Ovary (tissue), 7 donors: ENCODE measurements at regions not wholly inside any gene's neighbourhood (a gene's known extent, or its start where the extent isn't known, plus 50 kb on each side); places are given as distances from the start of the nearest gene placed in this dataset.
A peak's percentile ranks its signal among the peaks of the same experiment; 100 is the strongest.

Experiments used
- DNase-seq, 5 donors: peaks; one replicate each; pipeline ENCODE4 v3.0.0-alpha.2; 2019 to 2020
- H3K27ac ChIP-seq, 2 donors: fragments of 200-600 bp; one replicate each; pipeline versions ENCODE4 v1.5.1 to v1.8.0; 2019 to 2022
- H3K27me3 ChIP-seq: fragments of 200-600 bp; one replicate; pipeline ENCODE4 v1.8.0; 2022
- H3K36me3 ChIP-seq: fragments of 200-600 bp; sonication (generic); one replicate; pipeline ENCODE4 v1.5.1; 2019
- H3K4me1 ChIP-seq: one replicate; pipeline ENCODE4 v1.8.1; 2013; ENCODE audit warnings: mild to moderate bottlenecking, moderate library complexity; ENCODE audit not compliant: insufficient read depth
- H3K4me3 ChIP-seq: fragments of 200-600 bp; sonication (generic); one replicate; pipeline ENCODE4 v1.5.1; 2017
- H3K9me3 ChIP-seq, 2 donors: fragments of 200-600 bp in 1 of 2; sonication (generic) in 1 of 2; one replicate each; pipeline versions ENCODE4 v1.5.1 to v1.8.1; 2013 to 2019; ENCODE audit warnings: mild to moderate bottlenecking in 1 of 2, moderate library complexity in 1 of 2
- EP300 ChIP-seq: sonication (generic); formaldehyde crosslinking; IDR thresholded peaks from one replicate; pipeline ENCODE4 v1.6.1; 2017; ENCODE audit warnings: antibody characterized with exemption
- POLR2A ChIP-seq: fragments of 450-650 bp; IDR thresholded peaks from one replicate; pipeline ENCODE4 v1.6.1; 2017; ENCODE audit warnings: antibody characterized with exemption, mild to moderate bottlenecking, moderate library complexity
- WGBS, 3 donors: extraction: QIAGEN DNeasy Blood & Tissue Kit in 1 of 3; methylation state at CpG; one replicate each; pipeline versions ENCODE4 v1.1.5 to v1.1.7; 2013 to 2017; 5-methylcytosine and 5-hydroxymethylcytosine counted together
- intact Hi-C, 4 donors: fragments of 100-400 bp; cut with DNase I; formaldehyde crosslinking; loops; one replicate each; pipeline versions ENCODE4 v1.11.0 to v1.15.1; 2022 to 2023
- TF ChIP-seq, protein P1 (sequence below), 3 donors: fragments of 450-650 bp in 2 of 3; fragments of 200-600 bp in 1 of 3; IDR thresholded peaks; one replicate each; pipeline versions ENCODE4 v1.5.1 to v1.8.0; 2016 to 2022; ENCODE audit warnings: antibody characterized with exemption in 3 of 3, mild to moderate bottlenecking in 1 of 3
- donor health status: DM: no; HTN: no; CAD: no; lungs with moderate emphysema.
- donor health status: DM: no; HTN: no; CAD: no.
- donor health status: Bipolar disorder and iron deficiency.
- donor health status: DM: no; HTN: no; CAD: no.
- donor health status: DM: yes; HTN: yes; CAD: no.

DNA sequence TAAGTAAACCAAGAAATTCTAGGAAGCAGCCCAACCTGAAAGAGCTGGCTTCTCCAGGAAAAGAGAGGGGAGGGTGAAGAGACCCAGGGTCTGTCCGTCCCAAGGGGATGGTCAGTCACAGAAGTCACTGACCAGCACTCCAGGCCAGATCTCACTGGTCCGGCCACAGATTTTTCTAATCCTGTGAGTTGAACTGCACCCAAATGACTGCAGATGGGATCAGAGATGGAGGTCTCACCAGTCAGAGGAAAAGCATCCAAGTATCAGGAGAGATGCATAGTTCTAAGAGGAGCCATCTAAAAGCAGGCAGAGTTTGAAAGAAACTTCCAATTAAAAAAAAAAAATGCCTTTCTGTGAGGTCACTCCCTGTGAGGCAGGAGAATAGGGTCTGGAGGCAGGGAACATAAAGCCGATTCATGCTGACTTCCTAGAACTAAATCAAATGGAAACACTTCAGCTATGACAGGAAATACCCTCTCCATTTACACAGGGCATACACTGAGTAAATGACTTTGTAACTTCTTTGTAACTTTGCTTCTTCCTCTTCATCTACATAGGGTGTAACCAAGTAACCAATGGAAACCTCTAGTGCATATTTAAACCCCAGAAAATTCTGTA lies 144.5 kb downstream of the CCDC34 start:
- H3K27ac ChIP-seq: peak overlapping the region; percentile 38 to 79
- no peak for DNase-seq
- intact Hi-C loops: no loop called here

DNA sequence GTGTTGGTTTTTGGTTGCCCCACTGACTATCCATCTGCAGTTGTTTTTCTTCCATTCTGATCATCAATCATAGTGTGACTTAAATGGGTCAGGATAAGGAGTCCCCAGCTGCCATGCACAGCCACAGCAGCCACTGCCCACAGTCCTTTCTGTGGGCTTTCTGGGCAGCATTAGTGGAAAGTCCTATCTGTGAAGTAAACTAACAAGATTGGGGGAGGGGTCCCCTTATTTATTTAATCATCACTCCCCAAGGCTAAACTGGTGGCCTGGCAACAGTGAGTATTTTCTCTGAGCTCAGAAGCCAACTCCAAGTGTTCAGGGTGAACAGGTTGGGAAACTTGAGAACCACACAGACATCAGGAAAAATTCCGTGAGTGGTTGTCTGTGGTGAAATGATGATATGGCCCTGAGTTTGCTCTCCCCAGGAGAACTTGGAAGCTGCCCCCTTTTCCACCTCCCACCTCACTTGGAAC lies 145.0 kb downstream of the CCDC34 start:
- Histone ChIP-seq H3K36me3 (no peaks in the 10 kb centered on the region), H3K4me3 (no peak overlapping the region), H3K9me3 (no peaks in the 10 kb centered on the region), H3K27me3 (no peaks in the 10 kb centered on the region), H3K27ac (peak overlapping the region; percentile 38 to 79), H3K4me1 (peaks cover 31% of the 10 kb centered on the region)
- intact Hi-C loops: no loop called here
- no peak for DNase-seq
- WGBS, 3 donors: 13 to 24% (median 21%) methylated on average over 1 of the region's 1 CpG
- TF ChIP-seq EP300 (no peak), POLR2A (no peak)
- TF ChIP-seq, protein P1, sequence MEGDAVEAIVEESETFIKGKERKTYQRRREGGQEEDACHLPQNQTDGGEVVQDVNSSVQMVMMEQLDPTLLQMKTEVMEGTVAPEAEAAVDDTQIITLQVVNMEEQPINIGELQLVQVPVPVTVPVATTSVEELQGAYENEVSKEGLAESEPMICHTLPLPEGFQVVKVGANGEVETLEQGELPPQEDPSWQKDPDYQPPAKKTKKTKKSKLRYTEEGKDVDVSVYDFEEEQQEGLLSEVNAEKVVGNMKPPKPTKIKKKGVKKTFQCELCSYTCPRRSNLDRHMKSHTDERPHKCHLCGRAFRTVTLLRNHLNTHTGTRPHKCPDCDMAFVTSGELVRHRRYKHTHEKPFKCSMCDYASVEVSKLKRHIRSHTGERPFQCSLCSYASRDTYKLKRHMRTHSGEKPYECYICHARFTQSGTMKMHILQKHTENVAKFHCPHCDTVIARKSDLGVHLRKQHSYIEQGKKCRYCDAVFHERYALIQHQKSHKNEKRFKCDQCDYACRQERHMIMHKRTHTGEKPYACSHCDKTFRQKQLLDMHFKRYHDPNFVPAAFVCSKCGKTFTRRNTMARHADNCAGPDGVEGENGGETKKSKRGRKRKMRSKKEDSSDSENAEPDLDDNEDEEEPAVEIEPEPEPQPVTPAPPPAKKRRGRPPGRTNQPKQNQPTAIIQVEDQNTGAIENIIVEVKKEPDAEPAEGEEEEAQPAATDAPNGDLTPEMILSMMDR (IDR thresholded peaks at IDR 0.05): no peak

More for the DNA sequence above, 144.5 kb downstream of the CCDC34 start:
- 15 to 36% (median 20%) methylated on average over 3 of the region's 3 CpGs for WGBS, 3 donors
- H3K27me3 ChIP-seq: no peaks in the 10 kb centered on the region
- H3K4me1 ChIP-seq: peaks cover 28% of the 10 kb centered on the region
- no peak overlapping the region for H3K4me3 ChIP-seq
- H3K36me3 ChIP-seq: no peaks in the 10 kb centered on the region
- TF ChIP-seq, protein P1 (IDR thresholded peaks at IDR 0.05): no peak
- TF ChIP-seq POLR2A (no peak), EP300 (no peak)
- H3K9me3 ChIP-seq: no peaks in the 10 kb centered on the region

DNA sequence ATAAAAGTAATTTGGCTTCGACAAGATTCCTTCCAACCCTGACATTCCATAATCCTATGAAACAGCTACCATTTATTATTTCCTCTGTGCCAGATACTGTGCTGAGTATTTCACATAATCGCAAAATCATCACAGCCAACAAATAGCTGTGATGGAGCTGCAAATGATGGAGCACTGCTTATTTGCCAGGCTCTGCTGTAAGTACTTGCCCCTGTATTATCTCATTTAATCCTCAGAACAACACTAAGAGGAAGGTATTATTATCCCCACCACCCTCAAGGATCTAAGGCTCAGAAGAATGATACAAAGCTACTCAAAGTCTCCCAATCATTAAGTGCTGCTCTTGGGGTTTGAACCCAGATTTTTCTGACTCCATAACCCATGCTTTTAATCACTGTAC lies 145.5 kb downstream of the CCDC34 start:
- TF ChIP-seq POLR2A (no peak), EP300 (no peak)
- TF ChIP-seq, protein P1 (IDR thresholded peaks at IDR 0.05): no peak
- H3K9me3 ChIP-seq: no peaks in the 10 kb centered on the region
- H3K4me3 ChIP-seq: no peak overlapping the region
- no peaks in the 10 kb centered on the region for H3K36me3 ChIP-seq
- H3K27ac ChIP-seq: peak overlapping the region in 1 of 2 donors; percentile 79
- intact Hi-C loops: no loop called here
- no peak for DNase-seq
- no peaks in the 10 kb centered on the region for H3K27me3 ChIP-seq
- H3K4me1 ChIP-seq: peaks cover 33% of the 10 kb centered on the region
- WGBS, 3 donors: 30 to 57% (median 51%) methylated on average over 2 of the region's 2 CpGs

DNA sequence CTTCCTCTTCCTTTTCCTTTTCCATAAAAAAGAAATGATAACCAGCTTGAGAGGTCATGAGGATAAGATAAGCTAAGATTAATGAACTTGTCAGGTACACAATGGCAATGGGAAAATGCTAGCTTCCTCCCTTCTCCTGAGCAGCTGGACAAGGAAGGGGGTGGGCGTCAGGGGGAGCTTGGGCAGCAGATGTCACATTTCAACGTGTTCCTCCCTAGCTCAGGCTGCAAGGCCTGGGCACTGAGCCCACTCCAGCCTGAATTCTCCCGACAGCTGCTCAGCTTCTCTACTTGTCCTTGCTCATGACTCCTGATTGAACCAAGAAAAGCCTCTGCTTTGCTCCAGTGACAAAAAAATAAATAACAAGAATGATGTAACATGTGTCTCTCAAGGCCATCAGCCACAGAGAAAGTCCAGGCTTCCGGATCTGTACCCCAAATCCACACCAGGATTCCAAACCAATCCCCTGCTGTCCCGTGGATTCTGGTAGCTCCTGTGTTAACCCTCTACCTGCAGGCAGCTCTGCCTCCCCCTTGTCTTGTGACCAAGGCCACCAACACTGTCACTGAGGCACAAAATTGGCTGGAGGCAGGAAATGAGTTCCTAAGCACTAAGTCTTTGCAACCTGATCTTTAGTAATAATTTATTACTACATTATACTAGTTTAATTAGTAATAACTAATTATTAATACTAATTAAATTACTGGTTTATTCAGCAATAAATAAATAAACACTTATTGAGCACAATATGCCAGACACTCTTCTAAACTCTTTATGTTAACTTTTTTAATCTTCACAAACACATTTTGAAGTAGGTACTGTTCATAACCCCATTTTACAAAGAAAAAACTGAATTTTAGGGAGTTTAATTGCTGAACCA lies 146.5 kb downstream of the CCDC34 start:
- Histone ChIP-seq H3K36me3 (no peaks in the 10 kb centered on the region), H3K4me3 (no peak overlapping the region), H3K4me1 (peaks cover 33% of the 10 kb centered on the region), H3K9me3 (no peaks in the 10 kb centered on the region), H3K27ac (peak overlapping the region in 1 of 2 donors; percentile 79), H3K27me3 (no peaks in the 10 kb centered on the region)
- WGBS, 3 donors: 4 to 7% (median 7%) methylated on average over 5 of the region's 5 CpGs
- intact Hi-C loops: no loop called here
- TF ChIP-seq EP300 (no peak), POLR2A (no peak)
- TF ChIP-seq, protein P1 (IDR thresholded peaks at IDR 0.05): no peak
- DNase-seq: peak; percentile 83 to 90 (median 89)
